ENCODE measurements at regions not wholly inside any gene's neighbourhood (a gene's known extent, or its start where the extent isn't known, plus 50 kb on each side); places are given as distances from the start of the nearest gene placed in this dataset.

- intact Hi-C loops (cut with DNase I) = no loop called here
- H3K36me3 ChIP-seq (ENCODE audit: control insufficient read depth in 1 of 2, insufficient read depth in 2 of 2, low read length in 1 of 2) = no peaks in the 10 kb centered on the region
- 29 to 52% methylated on average over 1 of the region's 1 CpG for WGBS, 2 donors
- no peak overlapping the region for H3K4me3 ChIP-seq (ENCODE audit: low read length in 2 of 2)
- DNase-seq = no peak
- no peaks in the 10 kb centered on the region for H3K27me3 ChIP-seq (ENCODE audit: control insufficient read depth in 1 of 2, insufficient read depth in 2 of 2, low read length in 1 of 2)
- no peaks in the 10 kb centered on the region for H3K4me1 ChIP-seq (ENCODE audit: control insufficient read depth in 1 of 2, insufficient read depth in 2 of 2, low read length in 2 of 2)
- no peak for ATAC-seq (ENCODE audit: low FRiP score)
- no peak overlapping the region for H3K27ac ChIP-seq (ENCODE audit: low read depth in 1 of 2, low read length in 2 of 2)
- H3K9me3 ChIP-seq (ENCODE audit: control insufficient read depth, low read length) = no peaks in the 10 kb centered on the region
Measured at GRCh38 chr3:67745296-67745695, 90.9 kb upstream of the SUCLG2 start.

- no peak for ATAC-seq (ENCODE audit: low FRiP score)
- Histone ChIP-seq H3K4me1 (ENCODE audit: control insufficient read depth in 1 of 2, insufficient read depth in 2 of 2, low read length in 2 of 2) (no peaks in the 10 kb centered on the region), H3K9me3 (ENCODE audit: control insufficient read depth, low read length) (no peaks in the 10 kb centered on the region), H3K27me3 (ENCODE audit: control insufficient read depth in 1 of 2, insufficient read depth in 2 of 2, low read length in 1 of 2) (no peaks in the 10 kb centered on the region), H3K27ac (ENCODE audit: low read depth in 1 of 2, low read length in 2 of 2) (no peak overlapping the region), H3K36me3 (ENCODE audit: control insufficient read depth in 1 of 2, insufficient read depth in 2 of 2, low read length in 1 of 2) (no peaks in the 10 kb centered on the region), H3K4me3 (ENCODE audit: low read length in 2 of 2) (no peak overlapping the region)
- intact Hi-C loops (cut with DNase I) = no loop called here
- DNase-seq = no peak
Measured at GRCh38 chr3:67744699-67745098, 90.3 kb upstream of the SUCLG2 start.

- no peak overlapping the region for H3K27ac ChIP-seq (ENCODE audit: low read depth in 1 of 2, low read length in 2 of 2)
- no peaks in the 10 kb centered on the region for H3K9me3 ChIP-seq (ENCODE audit: control insufficient read depth, low read length)
- H3K27me3 ChIP-seq (ENCODE audit: control insufficient read depth in 1 of 2, insufficient read depth in 2 of 2, low read length in 1 of 2) = no peaks in the 10 kb centered on the region
- no peak for ATAC-seq (ENCODE audit: low FRiP score)
- no peaks in the 10 kb centered on the region for H3K4me1 ChIP-seq (ENCODE audit: control insufficient read depth in 1 of 2, insufficient read depth in 2 of 2, low read length in 2 of 2)
- intact Hi-C loops (cut with DNase I) = no loop called here
- H3K4me3 ChIP-seq (ENCODE audit: low read length in 2 of 2) = no peak overlapping the region
- no peak for DNase-seq
- no peaks in the 10 kb centered on the region for H3K36me3 ChIP-seq (ENCODE audit: control insufficient read depth in 1 of 2, insufficient read depth in 2 of 2, low read length in 1 of 2)
Measured at GRCh38 chr3:67739851-67740250, 85.4 kb upstream of the SUCLG2 start.

GRCh38 chr3:67737906-67738865, 83.8 kb upstream of the SUCLG2 start:
- H3K4me3 ChIP-seq (ENCODE audit: low read length in 2 of 2) = no peak overlapping the region
- H3K4me1 ChIP-seq (ENCODE audit: control insufficient read depth in 1 of 2, insufficient read depth in 2 of 2, low read length in 2 of 2) = no peaks in the 10 kb centered on the region
- no peak overlapping the region for H3K27ac ChIP-seq (ENCODE audit: low read depth in 1 of 2, low read length in 2 of 2)
- intact Hi-C loops (cut with DNase I) = no loop called here
- no peaks in the 10 kb centered on the region for H3K9me3 ChIP-seq (ENCODE audit: control insufficient read depth, low read length)
- ATAC-seq (ENCODE audit: low FRiP score) (no peak), DNase-seq (no peak)
- no peaks in the 10 kb centered on the region for H3K36me3 ChIP-seq (ENCODE audit: control insufficient read depth in 1 of 2, insufficient read depth in 2 of 2, low read length in 1 of 2)
- WGBS, 2 donors = 94 to 95% methylated on average over 9 of the region's 9 CpGs
- no peaks in the 10 kb centered on the region for H3K27me3 ChIP-seq (ENCODE audit: control insufficient read depth in 1 of 2, insufficient read depth in 2 of 2, low read length in 1 of 2)

- 88% methylated on average over 1 of the region's 1 CpG for WGBS, 2 donors
- DNase-seq (no peak), ATAC-seq (ENCODE audit: low FRiP score) (no peak)
- Histone ChIP-seq H3K4me3 (ENCODE audit: low read length in 2 of 2) (no peak overlapping the region), H3K36me3 (ENCODE audit: control insufficient read depth in 1 of 2, insufficient read depth in 2 of 2, low read length in 1 of 2) (no peaks in the 10 kb centered on the region), H3K9me3 (ENCODE audit: control insufficient read depth, low read length) (no peaks in the 10 kb centered on the region), H3K4me1 (ENCODE audit: control insufficient read depth in 1 of 2, insufficient read depth in 2 of 2, low read length in 2 of 2) (no peaks in the 10 kb centered on the region), H3K27ac (ENCODE audit: low read depth in 1 of 2, low read length in 2 of 2) (no peak overlapping the region), H3K27me3 (ENCODE audit: control insufficient read depth in 1 of 2, insufficient read depth in 2 of 2, low read length in 1 of 2) (no peaks in the 10 kb centered on the region)
- intact Hi-C loops (cut with DNase I) = no loop called here
Measured at GRCh38 chr3:67737140-67737539, 82.7 kb upstream of the SUCLG2 start.

- H3K27me3 ChIP-seq (ENCODE audit: control insufficient read depth in 1 of 2, insufficient read depth in 2 of 2, low read length in 1 of 2) = no peaks in the 10 kb centered on the region
- H3K4me3 ChIP-seq (ENCODE audit: low read length in 2 of 2) = no peak overlapping the region
- ATAC-seq (ENCODE audit: low FRiP score) (no peak), DNase-seq (no peak)
- 70 to 76% methylated on average over 3 of the region's 3 CpGs for WGBS, 2 donors
- intact Hi-C loops (cut with DNase I) = no loop called here
- no peaks in the 10 kb centered on the region for H3K36me3 ChIP-seq (ENCODE audit: control insufficient read depth in 1 of 2, insufficient read depth in 2 of 2, low read length in 1 of 2)
- H3K9me3 ChIP-seq (ENCODE audit: control insufficient read depth, low read length) = no peaks in the 10 kb centered on the region
- H3K4me1 ChIP-seq (ENCODE audit: control insufficient read depth in 1 of 2, insufficient read depth in 2 of 2, low read length in 2 of 2) = no peaks in the 10 kb centered on the region
- H3K27ac ChIP-seq (ENCODE audit: low read depth in 1 of 2, low read length in 2 of 2) = no peak overlapping the region
Measured at GRCh38 chr3:67733269-67733950, 79.0 kb upstream of the SUCLG2 start.

- H3K4me1 ChIP-seq (ENCODE audit: control insufficient read depth in 1 of 2, insufficient read depth in 2 of 2, low read length in 2 of 2) = no peaks in the 10 kb centered on the region
- H3K27me3 ChIP-seq (ENCODE audit: control insufficient read depth in 1 of 2, insufficient read depth in 2 of 2, low read length in 1 of 2) = no peaks in the 10 kb centered on the region
- WGBS, 2 donors = 82 to 91% methylated on average over 2 of the region's 2 CpGs
- no peak overlapping the region for H3K4me3 ChIP-seq (ENCODE audit: low read length in 2 of 2)
- peaks cover 0 to 1% of the 10 kb centered on the region in 2 donors for H3K36me3 ChIP-seq (ENCODE audit: control insufficient read depth in 1 of 2, insufficient read depth in 2 of 2, low read length in 1 of 2)
- intact Hi-C loops (cut with DNase I) = no loop called here
- no peak for ATAC-seq (ENCODE audit: low FRiP score)
- H3K9me3 ChIP-seq (ENCODE audit: control insufficient read depth, low read length) = no peaks in the 10 kb centered on the region
- no peak overlapping the region for H3K27ac ChIP-seq (ENCODE audit: low read depth in 1 of 2, low read length in 2 of 2)
- DNase-seq = no peak
Measured at GRCh38 chr3:67724434-67724833, 70.0 kb upstream of the SUCLG2 start.

- 86% methylated on average over 1 of the region's 1 CpG for WGBS, 2 donors
- no peak for DNase-seq
Measured at GRCh38 chr3:67723863-67724262, 69.5 kb upstream of the SUCLG2 start.

GRCh38 chr3:67719333-67719732, 64.9 kb upstream of the SUCLG2 start:
- H3K27me3 ChIP-seq (ENCODE audit: control insufficient read depth in 1 of 2, insufficient read depth in 2 of 2, low read length in 1 of 2) = no peaks in the 10 kb centered on the region
- 97% methylated on average over 3 of the region's 3 CpGs for WGBS, 2 donors
- no peak overlapping the region for H3K27ac ChIP-seq (ENCODE audit: low read depth in 1 of 2, low read length in 2 of 2)
- DNase-seq (no peak), ATAC-seq (ENCODE audit: low FRiP score) (no peak)
- intact Hi-C loops (cut with DNase I) = no loop called here
- no peaks in the 10 kb centered on the region for H3K9me3 ChIP-seq (ENCODE audit: control insufficient read depth, low read length)
- H3K4me1 ChIP-seq (ENCODE audit: control insufficient read depth in 1 of 2, insufficient read depth in 2 of 2, low read length in 2 of 2) = no peaks in the 10 kb centered on the region
- H3K36me3 ChIP-seq (ENCODE audit: control insufficient read depth in 1 of 2, insufficient read depth in 2 of 2, low read length in 1 of 2) = no peaks in the 10 kb centered on the region
- H3K4me3 ChIP-seq (ENCODE audit: low read length in 2 of 2) = no peak overlapping the region

More at GRCh38 chr3:67723863-67724262, 69.5 kb upstream of the SUCLG2 start:
- Histone ChIP-seq H3K4me1 (ENCODE audit: control insufficient read depth in 1 of 2, insufficient read depth in 2 of 2, low read length in 2 of 2) (no peaks in the 10 kb centered on the region), H3K27me3 (ENCODE audit: control insufficient read depth in 1 of 2, insufficient read depth in 2 of 2, low read length in 1 of 2) (no peaks in the 10 kb centered on the region), H3K36me3 (ENCODE audit: control insufficient read depth in 1 of 2, insufficient read depth in 2 of 2, low read length in 1 of 2) (peaks cover 0 to 1% of the 10 kb centered on the region in 2 donors), H3K27ac (ENCODE audit: low read depth in 1 of 2, low read length in 2 of 2) (no peak overlapping the region), H3K9me3 (ENCODE audit: control insufficient read depth, low read length) (no peaks in the 10 kb centered on the region), H3K4me3 (ENCODE audit: low read length in 2 of 2) (no peak overlapping the region)
- intact Hi-C loops (cut with DNase I) = no loop called here
- no peak for ATAC-seq (ENCODE audit: low FRiP score)

Measured in aorta (tissue), 5 donors.